Embryonic facial prominence (tissue), 1 donor: ENCODE measurements at regions not wholly inside any gene's neighbourhood (a gene's known extent, or its start where the extent isn't known, plus 50 kb on each side); places are given as distances from the start of the nearest gene placed in this dataset.

Experiments used
- DNase-seq: peaks from one replicate; pipeline ENCODE4 v3.0.0-alpha.2; 2016; ENCODE audit errors: extremely low spot score

- no peak for DNase-seq
These were observed 77.1 kb downstream of the FBXO5 start for GRCh38 chr6:152905551-152906299.

GRCh38 chr6:152909241-152909640 lies 73.6 kb downstream of the FBXO5 start:
- no peak for DNase-seq

GRCh38 chr6:152916035-152916434 lies 66.8 kb downstream of the FBXO5 start:
- no peak for DNase-seq

DNA sequence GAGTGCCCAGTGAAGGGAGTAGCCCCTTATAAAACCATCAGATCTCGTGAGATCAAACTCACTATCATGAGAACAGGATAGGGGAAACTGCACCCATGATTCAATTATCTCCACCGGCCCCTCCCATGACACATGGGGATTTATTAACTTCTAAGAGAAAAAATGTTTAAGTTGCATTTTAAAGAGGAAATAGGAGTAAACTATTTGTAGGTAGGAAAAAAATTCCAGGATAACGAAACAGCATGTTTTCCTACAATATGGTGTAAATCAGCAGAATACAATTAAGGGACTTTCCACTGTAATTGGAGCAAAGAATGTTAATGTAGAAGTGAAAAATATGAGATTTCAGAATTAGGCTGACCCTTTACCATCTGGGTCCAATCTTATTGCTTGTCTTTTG lies 63.9 kb downstream of the FBXO5 start:
- no peak for DNase-seq

DNA sequence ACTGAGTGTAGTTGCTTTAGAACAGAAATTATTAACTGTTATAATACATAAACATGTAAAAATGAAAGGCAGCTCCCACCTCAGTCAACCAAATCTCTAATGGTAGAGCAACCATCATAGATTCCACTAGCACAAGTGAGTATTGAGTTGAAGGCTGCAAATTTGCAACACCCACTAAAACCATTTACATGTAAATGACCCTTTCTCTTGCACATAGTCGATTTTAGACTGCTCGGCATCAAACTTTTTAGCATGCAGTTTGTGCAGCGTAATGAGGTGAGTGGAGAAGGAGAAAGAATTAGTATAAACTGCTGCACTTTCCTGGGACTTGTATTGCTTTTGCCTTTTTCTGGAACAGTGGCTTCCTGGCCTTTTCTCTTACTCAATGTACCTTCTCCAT lies 62.8 kb downstream of the FBXO5 start:
- no peak for DNase-seq
